ENCODE measurements at regions not wholly inside any gene's neighbourhood (a gene's known extent, or its start where the extent isn't known, plus 50 kb on each side); places are given as distances from the start of the nearest gene placed in this dataset.

GRCh38 chr5:116785106-116785505 lies 210.5 kb upstream of the SEMA6A start:
- Histone ChIP-seq H3K9ac (ENCODE audit: extremely low read depth, insufficient read length, low read length) (no peak overlapping the region), H3K27me3 (ENCODE audit: insufficient read depth, low read length) (no peaks in the 10 kb centered on the region), H3K56ac (ENCODE audit: insufficient read length, low read depth, low read length) (no peak overlapping the region), H3K79me1 (ENCODE audit: insufficient read depth, low read depth, low read length, poor library complexity, severe bottlenecking) (no peaks in the 10 kb centered on the region), H3K4me1 (ENCODE audit: insufficient read depth, low read length) (no peaks in the 10 kb centered on the region), H2BK20ac (ENCODE audit: low read depth, low read length, poor library complexity, severe bottlenecking) (no peak overlapping the region), H4K5ac (ENCODE audit: insufficient read length, low read depth, low read length) (no peak overlapping the region), H3K4ac (ENCODE audit: low read depth, low read length) (no peak overlapping the region), H4K91ac (ENCODE audit: insufficient read length, low read depth, low read length) (no peak overlapping the region), H4K20me1 (ENCODE audit: control insufficient read depth, insufficient read depth, insufficient read length) (no peaks in the 10 kb centered on the region), H2BK5ac (ENCODE audit: insufficient read length, low read length) (no peak overlapping the region), H3K4me2 (ENCODE audit: insufficient read depth, insufficient read length, low read length) (no peak overlapping the region), H3K14ac (ENCODE audit: insufficient read depth, low read length) (no peak overlapping the region), H3K23ac (ENCODE audit: insufficient read length, low read depth, low read length) (no peak overlapping the region), H2BK12ac (ENCODE audit: insufficient read length, low read depth, low read length) (no peak overlapping the region), H3K9me3 (ENCODE audit: control insufficient read depth, low read depth, low read length) (peaks cover 5% of the 10 kb centered on the region), H3K18ac (ENCODE audit: insufficient read length, low read depth, low read length) (no peak overlapping the region), H3K79me2 (ENCODE audit: insufficient read depth, low read length) (no peaks in the 10 kb centered on the region), H2BK15ac (ENCODE audit: low read depth, low read length) (no peak overlapping the region), H2BK120ac (ENCODE audit: low read depth, low read length, poor library complexity, severe bottlenecking) (no peak overlapping the region), H3T11ph (ENCODE audit: low read length) (no peak overlapping the region), H2AFZ (ENCODE audit: low read length) (no peak overlapping the region), H3K27ac (ENCODE audit: insufficient read length, low read depth, low read length) (no peak overlapping the region), H3K23me2 (ENCODE audit: insufficient read length, low read depth, low read length, poor library complexity, severe bottlenecking) (no peaks in the 10 kb centered on the region), H2AK5ac (ENCODE audit: insufficient read length, low read length) (no peak overlapping the region), H4K8ac (replicated peaks; ENCODE audit: insufficient read length, low read depth, low read length) (no peak overlapping the region)
- no CpG with 5 or more reads among the region's 4 CpGs for WGBS (ENCODE audit: extremely low coverage, insufficient read length, low lambda C conversion rate)
- peaks cover 0 to 3% of the 10 kb centered on the region in 2 experiments; a peak in 1 of 4 replicates for H3K4me1 Mint-ChIP-seq
- no peak overlapping the region for H3K27ac Mint-ChIP-seq
- peaks cover 9 to 12% of the 10 kb centered on the region in 2 experiments for H3K9me3 Mint-ChIP-seq
- no peak for DNase-seq
- H3K4me3 Mint-ChIP-seq: no peak overlapping the region
- no peak for TF ChIP-seq CTCF (conservative IDR thresholded peaks at IDR 0.05)
- no peaks in the 10 kb centered on the region; the same call in 1 of the 2 replicates for H3K27me3 Mint-ChIP-seq (ENCODE audit: low read depth)
- peaks cover 4 to 15% (median 9%) of the 10 kb centered on the region in 3 experiments for H3K36me3 Mint-ChIP-seq (ENCODE audit: insufficient read depth in 1 of 3, low read depth in 3 of 3)
